SJSA1 (cell line): ENCODE measurements at regions not wholly inside any gene's neighbourhood (a gene's known extent, or its start where the extent isn't known, plus 50 kb on each side); places are given as distances from the start of the nearest gene placed in this dataset.
"Not testable (repeated sequence)": the region's sequence is repeated elsewhere in the genome, so short reads cannot be mapped to it uniquely, and the experiment has no call there.

ENCODE experiments used
- DNase-seq, 2 experiments: peaks; one replicate each; pipeline ENCODE4 v3.0.0-alpha.2; 2015 to 2020; ENCODE audit warnings: low spot score in 2 of 2, low read depth in 1 of 2
- H3K27ac ChIP-seq: fragments of 250-450 bp; sonication (Bioruptor Pico); 2 replicates; pipeline ENCODE4 v1.5.1; 2020; ENCODE audit warnings: mild to moderate bottlenecking, moderate library complexity
- H3K27me3 ChIP-seq: fragments of 250-450 bp; sonication (Bioruptor Pico); replicated peaks from 2 replicates; pipeline ENCODE4 v1.5.1; 2020; ENCODE audit warnings: mild to moderate bottlenecking, moderate library complexity
- H3K36me3 ChIP-seq: fragments of 250-450 bp; sonication (Bioruptor Pico); 2 replicates; pipeline ENCODE4 v1.5.1; 2020; ENCODE audit warnings: mild to moderate bottlenecking
- H3K4me1 ChIP-seq: fragments of 250-450 bp; sonication (Bioruptor Pico); replicated peaks from 2 replicates; pipeline ENCODE4 v1.6.1; 2021; ENCODE audit warnings: mild to moderate bottlenecking
- H3K4me3 ChIP-seq: fragments of 250-450 bp; sonication (Bioruptor Pico); 2 replicates; pipeline ENCODE4 v1.5.1; 2020; ENCODE audit warnings: mild to moderate bottlenecking
- H3K9me3 ChIP-seq: fragments of 250-450 bp; sonication (Bioruptor Pico); replicated peaks from 2 replicates; pipeline ENCODE4 v1.5.1; 2020; ENCODE audit warnings: mild to moderate bottlenecking

DNA sequence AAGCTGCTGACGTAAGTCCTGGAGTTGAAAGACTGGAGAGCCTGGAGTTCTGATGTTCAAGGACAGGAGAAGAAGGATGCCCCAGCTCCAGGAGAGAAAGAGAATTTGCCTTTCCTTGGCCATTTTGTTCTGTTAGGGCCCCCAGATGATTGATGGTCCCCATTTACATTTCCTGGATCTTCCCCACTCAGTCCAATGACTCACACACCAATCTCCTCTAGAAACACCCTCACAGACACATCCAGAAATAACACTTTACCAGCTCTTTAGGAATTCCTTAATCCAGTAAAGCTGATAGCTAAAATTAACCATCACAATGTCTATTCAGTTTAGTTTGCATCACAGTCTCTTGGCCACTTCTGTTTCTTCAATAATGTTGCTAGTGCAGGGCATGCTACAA is 260.2 kb upstream of the IRAK1BP1 start:
- peaks cover 54% of the 10 kb centered on the region for H3K4me1 ChIP-seq
- H3K4me3 ChIP-seq = no peak overlapping the region
- H3K27me3 ChIP-seq = no peaks in the 10 kb centered on the region
- no peak for DNase-seq
- H3K36me3 ChIP-seq = no peaks in the 10 kb centered on the region
- peak overlapping the region; percentile 76 for H3K27ac ChIP-seq
- H3K9me3 ChIP-seq = no peaks in the 10 kb centered on the region

- Histone ChIP-seq H3K4me3 (no peak overlapping the region), H3K27ac (no peak overlapping the region), H3K4me1 (peaks cover 46% of the 10 kb centered on the region), H3K9me3 (no peaks in the 10 kb centered on the region), H3K27me3 (no peaks in the 10 kb centered on the region), H3K36me3 (no peaks in the 10 kb centered on the region)
- DNase-seq = no peak
Measured at GRCh38 chr6:78611102-78611620, 256.2 kb upstream of the IRAK1BP1 start.

- H3K9me3 ChIP-seq = no peaks in the 10 kb centered on the region
- no peaks in the 10 kb centered on the region for H3K36me3 ChIP-seq
- no peak for DNase-seq
- H3K4me1 ChIP-seq = peaks cover 38% of the 10 kb centered on the region
- H3K4me3 ChIP-seq = no peak overlapping the region
- no peak overlapping the region for H3K27ac ChIP-seq
- H3K27me3 ChIP-seq = no peaks in the 10 kb centered on the region
Measured at GRCh38 chr6:78611886-78612480, 255.4 kb upstream of the IRAK1BP1 start.

GRCh38 chr6:78614961-78615360 is 252.4 kb upstream of the IRAK1BP1 start:
- H3K4me3 ChIP-seq = no peak overlapping the region
- peaks cover 9% of the 10 kb centered on the region for H3K4me1 ChIP-seq
- no peaks in the 10 kb centered on the region for H3K36me3 ChIP-seq
- H3K27ac ChIP-seq = no peak overlapping the region
- no peaks in the 10 kb centered on the region for H3K9me3 ChIP-seq
- DNase-seq = no peak
- no peaks in the 10 kb centered on the region for H3K27me3 ChIP-seq

DNA sequence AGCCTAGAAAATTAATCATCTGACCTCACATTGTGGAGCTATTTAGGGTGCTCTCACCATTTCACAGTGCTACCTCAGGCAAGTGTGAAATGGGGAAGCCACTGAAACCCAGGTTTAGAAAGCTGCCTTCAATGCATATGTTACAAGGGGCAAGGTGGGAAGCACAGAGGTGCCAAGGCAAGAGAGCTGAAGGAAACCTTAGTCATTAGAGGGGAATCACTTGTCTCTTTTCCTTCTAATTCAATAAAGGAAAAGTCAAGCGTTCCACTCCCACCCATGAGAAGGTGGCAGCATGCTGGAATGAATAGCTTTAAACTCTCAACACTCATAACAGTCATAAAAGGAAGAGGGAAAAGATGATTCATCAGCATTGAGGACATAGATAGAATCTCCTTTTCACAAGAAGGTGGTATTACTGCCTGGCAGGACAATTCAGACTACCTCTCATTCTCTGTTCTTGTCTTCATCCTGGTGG is 251.9 kb upstream of the IRAK1BP1 start:
- Histone ChIP-seq H3K36me3 (no peaks in the 10 kb centered on the region), H3K27ac (no peak overlapping the region), H3K9me3 (no peaks in the 10 kb centered on the region), H3K4me1 (peaks cover 9% of the 10 kb centered on the region), H3K27me3 (no peaks in the 10 kb centered on the region), H3K4me3 (no peak overlapping the region)
- DNase-seq = no peak

DNA sequence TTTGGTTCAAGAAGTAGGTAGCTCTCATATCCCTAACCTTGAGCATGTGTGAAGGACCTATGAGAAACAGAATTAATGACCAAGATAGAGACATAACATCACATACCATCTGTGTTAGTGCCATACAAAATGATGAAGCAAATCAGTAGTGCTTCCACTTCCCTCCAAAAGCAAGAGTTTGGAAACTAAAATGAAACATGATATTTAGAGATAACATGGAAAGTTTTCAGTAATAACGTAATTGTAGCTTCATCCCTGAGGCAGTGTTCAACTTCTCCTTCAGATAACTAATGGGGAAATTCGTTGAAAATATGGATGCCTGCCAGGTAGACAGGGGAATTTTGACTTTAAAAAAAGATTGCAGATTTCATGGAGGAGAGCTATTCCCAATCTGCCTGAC is 248.4 kb upstream of the IRAK1BP1 start:
- no peak for DNase-seq
- Histone ChIP-seq H3K36me3 (no peaks in the 10 kb centered on the region), H3K4me1 (peaks cover 9% of the 10 kb centered on the region), H3K9me3 (no peaks in the 10 kb centered on the region), H3K27me3 (no peaks in the 10 kb centered on the region), H3K4me3 (no peak overlapping the region), H3K27ac (no peak overlapping the region)

DNA sequence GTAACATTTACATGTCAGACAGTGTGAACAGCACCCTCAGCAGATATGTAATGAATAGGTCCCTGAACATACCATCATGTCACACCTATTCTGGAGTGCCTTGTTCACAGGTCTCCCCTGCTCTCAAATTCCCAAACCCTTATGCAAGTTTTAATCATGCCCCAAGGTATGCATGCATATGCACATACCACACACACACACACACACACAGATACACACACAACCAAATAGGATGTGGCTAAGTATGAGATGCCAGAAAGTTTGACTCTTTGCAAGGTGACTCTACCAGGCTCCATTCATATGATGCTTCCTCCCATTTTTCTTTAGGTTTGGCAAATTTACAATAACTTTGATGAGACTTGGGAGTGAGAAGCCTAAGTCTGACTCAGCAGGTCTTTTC is 243.8 kb upstream of the IRAK1BP1 start:
- no peaks in the 10 kb centered on the region for H3K27me3 ChIP-seq
- no peaks in the 10 kb centered on the region for H3K4me1 ChIP-seq
- no peaks in the 10 kb centered on the region for H3K9me3 ChIP-seq
- H3K36me3 ChIP-seq = no peaks in the 10 kb centered on the region
- H3K4me3 ChIP-seq = no peak overlapping the region
- no peak overlapping the region for H3K27ac ChIP-seq
- no peak for DNase-seq

GRCh38 chr6:78629154-78629721 is 238.1 kb upstream of the IRAK1BP1 start:
- no peaks in the 10 kb centered on the region for H3K4me1 ChIP-seq
- no peak overlapping the region for H3K27ac ChIP-seq
- no peaks in the 10 kb centered on the region for H3K9me3 ChIP-seq
- no peaks in the 10 kb centered on the region for H3K27me3 ChIP-seq
- no peak overlapping the region for H3K4me3 ChIP-seq
- DNase-seq = no peak
- H3K36me3 ChIP-seq = no peaks in the 10 kb centered on the region

DNA sequence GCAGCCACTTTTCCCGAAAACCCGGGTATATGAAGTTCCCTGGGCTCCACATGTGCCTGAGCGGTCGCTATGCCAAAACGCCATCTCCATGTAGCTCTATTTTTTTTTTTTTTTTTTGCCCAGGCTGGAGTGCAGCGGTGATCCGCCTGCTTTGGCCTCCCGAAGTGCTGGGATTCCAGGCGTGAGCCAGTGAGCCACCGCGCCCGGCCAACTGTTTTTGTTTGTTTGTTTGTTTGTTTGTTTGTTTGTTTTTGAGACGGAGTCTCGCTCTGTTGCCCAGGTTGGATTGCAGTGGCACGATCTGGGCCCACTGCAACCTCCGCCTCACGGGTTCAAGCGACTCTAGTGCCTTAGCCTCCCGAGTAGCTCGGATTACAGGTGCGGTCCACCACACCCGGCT is 237.5 kb upstream of the IRAK1BP1 start:
- H3K36me3 ChIP-seq = no peaks in the 10 kb centered on the region
- H3K4me1 ChIP-seq = no peaks in the 10 kb centered on the region
- DNase-seq = no peak
- H3K9me3 ChIP-seq = no peaks in the 10 kb centered on the region
- no peak overlapping the region for H3K27ac ChIP-seq
- no peak overlapping the region for H3K4me3 ChIP-seq
- no peaks in the 10 kb centered on the region for H3K27me3 ChIP-seq

DNA sequence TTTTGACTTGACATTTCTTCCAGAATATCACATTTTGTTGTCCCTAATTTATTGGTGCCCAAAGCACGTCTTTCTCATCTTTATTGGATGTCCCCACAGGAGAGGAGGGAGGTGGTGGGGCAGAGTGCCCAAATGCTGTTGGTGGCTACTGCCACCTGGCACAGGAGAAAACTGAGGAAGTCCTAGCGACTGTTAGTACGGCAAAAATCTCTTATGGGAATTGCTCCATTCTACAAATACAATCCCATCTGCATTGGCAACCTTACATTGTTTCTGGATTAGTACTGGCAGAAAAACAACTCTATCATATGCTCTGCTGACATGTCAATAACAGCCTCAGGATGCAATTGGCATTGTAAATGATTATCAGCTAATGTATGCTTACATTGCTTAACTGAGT is 235.4 kb upstream of the IRAK1BP1 start:
- Histone ChIP-seq H3K27me3 (no peaks in the 10 kb centered on the region), H3K4me3 (no peak overlapping the region), H3K36me3 (no peaks in the 10 kb centered on the region), H3K9me3 (no peaks in the 10 kb centered on the region), H3K27ac (no peak overlapping the region), H3K4me1 (no peaks in the 10 kb centered on the region)
- no peak for DNase-seq

DNA sequence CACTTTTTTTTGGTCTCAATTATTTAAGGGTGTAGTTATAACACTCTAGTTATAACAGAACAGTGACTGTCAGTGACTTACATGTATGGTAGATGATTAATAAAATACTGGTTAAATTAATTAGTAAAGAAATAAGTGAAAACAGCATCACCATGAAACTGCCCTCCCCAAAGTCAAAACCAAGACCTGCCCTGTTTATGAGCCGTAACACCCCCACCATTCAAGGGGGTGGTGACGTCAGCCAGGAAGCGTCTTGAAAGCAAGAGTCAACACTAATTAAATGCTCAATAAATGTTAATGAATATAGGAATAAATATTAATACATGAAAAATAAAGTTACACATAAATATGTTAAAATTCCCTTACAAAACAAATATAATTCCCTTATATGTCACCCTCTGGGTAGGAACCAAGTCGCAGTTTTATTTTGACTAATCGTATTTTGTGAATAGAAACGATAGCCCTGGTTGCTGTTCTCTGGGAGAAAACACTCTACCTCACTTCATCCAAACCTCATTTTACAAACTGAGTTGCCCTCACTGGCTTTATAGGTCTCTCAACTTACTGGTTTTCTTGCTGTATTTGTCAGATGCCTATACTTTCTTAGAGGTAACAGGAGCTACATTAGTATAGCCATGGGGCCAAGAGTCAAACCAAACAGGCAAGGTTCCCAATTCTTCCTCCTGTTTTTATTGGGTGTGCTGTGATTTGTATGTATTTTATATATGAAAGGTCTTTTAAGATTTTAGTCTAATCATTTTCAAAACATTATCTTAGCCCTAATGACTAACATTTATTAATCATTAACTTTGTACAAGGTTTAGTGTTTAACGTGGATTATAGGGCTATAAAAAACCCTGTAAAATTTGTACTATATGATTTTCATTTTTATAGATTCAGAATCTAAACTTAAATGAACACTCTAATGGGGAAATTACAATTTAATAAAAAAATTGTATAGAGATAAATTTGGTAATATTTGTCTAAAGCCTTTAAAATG is 227.9 kb upstream of the IRAK1BP1 start:
- Histone ChIP-seq H3K27me3 (no peaks in the 10 kb centered on the region), H3K27ac (no peak overlapping the region), H3K4me1 (no peaks in the 10 kb centered on the region), H3K36me3 (no peaks in the 10 kb centered on the region), H3K4me3 (no peak overlapping the region), H3K9me3 (no peaks in the 10 kb centered on the region)
- no peak for DNase-seq

DNA sequence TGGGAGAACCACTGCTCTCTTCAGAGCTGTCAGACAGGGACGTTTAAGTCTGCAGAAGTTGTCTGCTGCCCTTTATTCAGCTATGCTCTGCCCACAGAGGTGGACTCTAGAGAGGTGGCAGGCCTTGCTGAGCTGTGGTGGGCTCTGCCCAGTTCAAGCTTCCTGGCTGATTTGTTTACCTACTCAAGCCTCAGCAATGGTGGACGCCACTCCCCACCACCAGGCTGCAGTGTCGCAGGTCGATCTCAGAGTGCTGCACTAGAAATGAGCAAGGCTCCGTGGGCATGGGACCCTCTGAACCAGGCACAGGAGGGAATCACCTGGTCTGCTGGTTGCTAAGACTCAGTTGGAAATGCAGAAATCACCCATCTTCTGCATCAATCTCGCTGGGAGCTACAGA is 223.4 kb upstream of the IRAK1BP1 start:
- DNase-seq, H3K9me3 ChIP-seq, H3K36me3 ChIP-seq, H3K27ac ChIP-seq, H3K4me3 ChIP-seq, H3K27me3 ChIP-seq, H3K4me1 ChIP-seq: not testable (repeated sequence)

GRCh38 chr6:78646542-78647415 is 220.6 kb upstream of the IRAK1BP1 start:
- not testable (repeated sequence) for DNase-seq, H3K36me3 ChIP-seq, H3K4me1 ChIP-seq, H3K27ac ChIP-seq, H3K9me3 ChIP-seq, H3K27me3 ChIP-seq, H3K4me3 ChIP-seq
